Activated naive CD8-positive, alpha-beta T cell (primary cell): ENCODE measurements at regions not wholly inside any gene's neighbourhood (a gene's known extent, or its start where the extent isn't known, plus 50 kb on each side); places are given as distances from the start of the nearest gene placed in this dataset.

Source experiments
- H3K27ac Mint-ChIP-seq: one replicate; pipeline ENCODE4 v1.8.0; 2021; ENCODE audit warnings: mixed read lengths
- H3K27me3 Mint-ChIP-seq: one replicate; pipeline ENCODE4 v1.8.0; 2021; ENCODE audit warnings: mixed read lengths
- H3K36me3 Mint-ChIP-seq: one replicate; pipeline ENCODE4 v1.8.0; 2021; ENCODE audit warnings: mixed read lengths
- H3K4me1 Mint-ChIP-seq: one replicate; pipeline ENCODE4 v1.8.0; 2021; ENCODE audit warnings: low read depth, mixed read lengths
- H3K4me3 Mint-ChIP-seq: one replicate; pipeline ENCODE4 v1.8.0; 2021; ENCODE audit warnings: mild to moderate bottlenecking, mixed read lengths
- H3K9me3 Mint-ChIP-seq: one replicate; pipeline ENCODE4 v1.8.0; 2021; ENCODE audit warnings: low read depth, mixed read lengths

GRCh38 chr20:60467078-60467477, 508.9 kb downstream of the CDH26 start:
- H3K27me3 Mint-ChIP-seq, result peaks cover 4% of the 10 kb centered on the region
- H3K9me3 Mint-ChIP-seq, result no peaks in the 10 kb centered on the region
- H3K4me1 Mint-ChIP-seq, result no peaks in the 10 kb centered on the region
- no peak overlapping the region for H3K27ac Mint-ChIP-seq
- no peaks in the 10 kb centered on the region for H3K36me3 Mint-ChIP-seq
- H3K4me3 Mint-ChIP-seq, result no peak overlapping the region

GRCh38 chr20:60467771-60468170, 509.5 kb downstream of the CDH26 start:
- H3K27ac Mint-ChIP-seq, result no peak overlapping the region
- H3K4me1 Mint-ChIP-seq, result no peaks in the 10 kb centered on the region
- no peak overlapping the region for H3K4me3 Mint-ChIP-seq
- no peaks in the 10 kb centered on the region for H3K36me3 Mint-ChIP-seq
- no peaks in the 10 kb centered on the region for H3K9me3 Mint-ChIP-seq
- peaks cover 4% of the 10 kb centered on the region for H3K27me3 Mint-ChIP-seq

DNA sequence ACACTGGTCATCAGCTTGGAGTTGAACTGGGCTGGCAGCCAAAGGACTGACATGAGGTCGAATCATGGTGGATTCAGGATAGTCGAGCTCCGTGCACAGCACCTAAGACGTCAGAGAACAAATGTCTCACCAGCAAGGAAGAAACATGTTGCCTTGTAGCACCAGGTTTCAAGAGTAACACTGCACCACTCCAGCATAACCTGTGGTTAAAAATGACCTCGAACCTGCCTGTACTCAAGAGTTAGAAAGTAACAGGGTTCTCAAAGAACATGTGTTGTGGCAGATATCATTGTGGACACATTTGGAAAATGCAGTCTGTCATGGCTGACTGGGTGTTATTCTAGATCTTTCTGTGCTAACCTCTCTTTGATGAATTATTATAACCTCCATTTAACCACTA, 511.6 kb downstream of the CDH26 start:
- Mint-ChIP-seq H3K4me1 (no peaks in the 10 kb centered on the region), H3K27ac (no peak overlapping the region), H3K27me3 (peaks cover 3% of the 10 kb centered on the region), H3K4me3 (no peak overlapping the region), H3K9me3 (no peaks in the 10 kb centered on the region), H3K36me3 (no peaks in the 10 kb centered on the region)

DNA sequence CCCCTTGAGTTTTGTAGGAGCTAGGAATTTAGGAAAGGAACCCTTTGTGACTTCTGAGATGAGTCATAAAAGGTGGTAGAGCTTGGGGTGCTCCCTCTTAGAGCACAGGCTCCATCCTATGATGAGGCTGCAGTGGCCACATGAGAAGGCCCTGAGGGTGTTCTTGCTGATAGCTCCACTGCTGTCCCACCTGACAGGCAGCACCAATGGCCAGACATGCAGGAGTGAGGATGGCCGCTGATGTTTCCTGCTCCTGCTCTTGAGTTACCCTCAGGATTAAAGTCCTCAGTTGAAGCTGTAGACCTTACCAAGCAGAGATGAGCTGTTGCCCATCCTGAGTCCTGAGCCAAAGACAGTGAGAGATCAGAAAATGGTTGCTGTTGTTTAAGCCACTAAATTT, 512.1 kb downstream of the CDH26 start:
- Mint-ChIP-seq H3K27me3 (peaks cover 1% of the 10 kb centered on the region), H3K9me3 (no peaks in the 10 kb centered on the region), H3K4me1 (no peaks in the 10 kb centered on the region), H3K27ac (no peak overlapping the region), H3K36me3 (no peaks in the 10 kb centered on the region), H3K4me3 (no peak overlapping the region)

GRCh38 chr20:60473211-60473610, 515.0 kb downstream of the CDH26 start:
- no peaks in the 10 kb centered on the region for H3K36me3 Mint-ChIP-seq
- H3K4me3 Mint-ChIP-seq, result no peak overlapping the region
- no peaks in the 10 kb centered on the region for H3K9me3 Mint-ChIP-seq
- no peaks in the 10 kb centered on the region for H3K4me1 Mint-ChIP-seq
- peaks cover 3% of the 10 kb centered on the region for H3K27me3 Mint-ChIP-seq
- no peak overlapping the region for H3K27ac Mint-ChIP-seq

- H3K4me1 Mint-ChIP-seq, result no peaks in the 10 kb centered on the region
- no peak overlapping the region for H3K4me3 Mint-ChIP-seq
- peaks cover 1% of the 10 kb centered on the region for H3K27me3 Mint-ChIP-seq
- H3K36me3 Mint-ChIP-seq, result no peaks in the 10 kb centered on the region
- H3K9me3 Mint-ChIP-seq, result no peaks in the 10 kb centered on the region
- H3K27ac Mint-ChIP-seq, result no peak overlapping the region
These were observed 516.2 kb downstream of the CDH26 start for GRCh38 chr20:60474385-60474910.

- peaks cover 1% of the 10 kb centered on the region for H3K27me3 Mint-ChIP-seq
These were observed 517.8 kb downstream of the CDH26 start for GRCh38 chr20:60476045-60476444.

DNA sequence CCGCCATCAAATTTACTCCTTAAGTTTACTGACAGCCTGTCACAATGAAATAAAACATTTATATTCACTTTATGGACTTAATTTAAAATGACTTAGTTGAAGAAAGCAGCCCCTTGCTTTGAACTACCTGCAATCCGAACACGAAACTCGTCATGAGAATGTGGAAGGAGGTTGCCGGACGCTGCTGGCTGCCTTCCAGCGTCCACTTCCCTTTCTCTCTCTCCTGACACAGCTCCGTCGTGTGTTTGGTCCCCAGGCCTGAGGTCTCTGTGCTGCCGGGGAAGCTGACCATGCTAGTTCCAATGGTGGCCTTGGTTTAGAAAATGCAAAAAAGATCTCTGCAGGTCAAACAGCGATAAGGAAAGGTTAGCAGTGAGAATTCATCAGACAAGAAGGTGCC, 519.7 kb downstream of the CDH26 start:
- H3K27me3 Mint-ChIP-seq, result peaks cover 2% of the 10 kb centered on the region
- H3K27ac Mint-ChIP-seq, result no peak overlapping the region
- H3K4me1 Mint-ChIP-seq, result no peaks in the 10 kb centered on the region
- no peaks in the 10 kb centered on the region for H3K9me3 Mint-ChIP-seq
- H3K4me3 Mint-ChIP-seq, result no peak overlapping the region
- no peaks in the 10 kb centered on the region for H3K36me3 Mint-ChIP-seq

More at GRCh38 chr20:60476045-60476444, 517.8 kb downstream of the CDH26 start:
- no peak overlapping the region for H3K27ac Mint-ChIP-seq
- H3K4me1 Mint-ChIP-seq, result no peaks in the 10 kb centered on the region
- H3K4me3 Mint-ChIP-seq, result no peak overlapping the region
- H3K36me3 Mint-ChIP-seq, result no peaks in the 10 kb centered on the region
- H3K9me3 Mint-ChIP-seq, result no peaks in the 10 kb centered on the region

- H3K27ac Mint-ChIP-seq, result no peak overlapping the region
- no peaks in the 10 kb centered on the region for H3K36me3 Mint-ChIP-seq
- no peaks in the 10 kb centered on the region for H3K9me3 Mint-ChIP-seq
- H3K4me1 Mint-ChIP-seq, result no peaks in the 10 kb centered on the region
- peaks cover 3% of the 10 kb centered on the region for H3K27me3 Mint-ChIP-seq
- H3K4me3 Mint-ChIP-seq, result no peak overlapping the region
These were observed 520.3 kb downstream of the CDH26 start for GRCh38 chr20:60478533-60478932.

DNA sequence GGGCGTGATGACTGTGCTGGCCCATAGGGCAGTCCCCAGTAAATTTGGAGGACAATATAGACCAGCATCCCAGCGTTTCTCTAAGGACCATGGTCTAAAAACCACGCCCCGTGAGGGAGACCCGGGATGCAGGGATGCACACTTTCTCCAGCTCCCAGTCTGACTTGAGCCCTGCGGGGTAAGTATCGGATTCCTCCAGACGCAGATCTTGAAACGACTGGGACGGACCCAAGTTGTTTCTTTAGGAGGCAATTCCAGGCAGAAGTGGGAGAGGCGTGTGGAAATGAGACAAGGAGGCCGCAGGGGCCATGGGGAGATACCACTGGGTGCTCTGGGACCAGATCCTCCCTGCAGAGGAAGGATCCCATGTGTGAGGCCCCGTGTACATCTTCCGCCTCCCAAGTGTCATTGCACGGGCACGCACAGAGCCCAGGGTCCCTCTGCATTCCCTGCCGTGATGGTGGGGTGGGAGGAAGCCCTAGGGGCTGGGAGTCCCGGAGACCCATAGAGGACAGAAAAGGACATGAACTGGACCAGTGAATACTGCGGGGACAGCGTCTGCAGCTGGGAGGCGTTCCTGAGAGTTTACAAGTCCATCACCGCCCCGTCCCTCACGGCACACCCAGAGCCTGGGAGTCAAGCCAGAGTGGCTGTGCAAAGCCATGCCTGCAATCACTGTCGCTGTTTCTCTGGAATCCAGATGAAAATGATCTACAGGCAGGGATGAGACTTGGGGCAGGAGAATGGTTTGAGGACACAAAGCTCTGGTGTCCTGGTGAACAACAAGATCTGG, 522.9 kb downstream of the CDH26 start:
- Mint-ChIP-seq H3K27ac (peak overlapping the region; percentile 14), H3K27me3 (peaks cover 2% of the 10 kb centered on the region), H3K9me3 (no peaks in the 10 kb centered on the region), H3K4me1 (no peaks in the 10 kb centered on the region), H3K4me3 (no peak overlapping the region), H3K36me3 (no peaks in the 10 kb centered on the region)

GRCh38 chr20:60481743-60482133, 523.5 kb downstream of the CDH26 start:
- Mint-ChIP-seq H3K4me1 (no peaks in the 10 kb centered on the region), H3K27ac (peak overlapping the region; percentile 14), H3K9me3 (no peaks in the 10 kb centered on the region), H3K4me3 (no peak overlapping the region), H3K36me3 (no peaks in the 10 kb centered on the region), H3K27me3 (peaks cover 2% of the 10 kb centered on the region)

GRCh38 chr20:60482221-60483008, 524.2 kb downstream of the CDH26 start:
- Mint-ChIP-seq H3K27ac (no peak overlapping the region), H3K9me3 (no peaks in the 10 kb centered on the region), H3K4me1 (no peaks in the 10 kb centered on the region), H3K4me3 (no peak overlapping the region), H3K27me3 (peaks cover 2% of the 10 kb centered on the region), H3K36me3 (no peaks in the 10 kb centered on the region)

GRCh38 chr20:60483371-60483770, 525.1 kb downstream of the CDH26 start:
- Mint-ChIP-seq H3K9me3 (no peaks in the 10 kb centered on the region), H3K27ac (no peak overlapping the region), H3K27me3 (peaks cover 2% of the 10 kb centered on the region), H3K4me3 (no peak overlapping the region), H3K4me1 (no peaks in the 10 kb centered on the region), H3K36me3 (no peaks in the 10 kb centered on the region)

GRCh38 chr20:60484316-60484715, 526.1 kb downstream of the CDH26 start:
- H3K36me3 Mint-ChIP-seq, result no peaks in the 10 kb centered on the region
- H3K4me3 Mint-ChIP-seq, result no peak overlapping the region
- no peaks in the 10 kb centered on the region for H3K9me3 Mint-ChIP-seq
- no peak overlapping the region for H3K27ac Mint-ChIP-seq
- H3K4me1 Mint-ChIP-seq, result no peaks in the 10 kb centered on the region
- H3K27me3 Mint-ChIP-seq, result peaks cover 2% of the 10 kb centered on the region

- Mint-ChIP-seq H3K36me3 (no peaks in the 10 kb centered on the region), H3K27me3 (peaks cover 2% of the 10 kb centered on the region), H3K4me1 (no peaks in the 10 kb centered on the region), H3K27ac (no peak overlapping the region), H3K4me3 (no peak overlapping the region), H3K9me3 (no peaks in the 10 kb centered on the region)
These were observed 527.0 kb downstream of the CDH26 start for GRCh38 chr20:60485012-60485760.
